AG09309 (cell line): ENCODE measurements at regions not wholly inside any gene's neighbourhood (a gene's known extent, or its start where the extent isn't known, plus 50 kb on each side); places are given as distances from the start of the nearest gene placed in this dataset.

Experiments
- DNase-seq: peaks from one replicate; pipeline ENCODE4 v3.0.0-alpha.2; 2010; ENCODE audit warnings: low read depth
- H3K4me3 ChIP-seq: 2 replicates; pipeline ENCODE4 v1.5.1; 2011; ENCODE audit warnings: mild to moderate bottlenecking, low read depth, low read length, moderate library complexity; ENCODE audit not compliant: control insufficient read depth
- CTCF ChIP-seq: IDR thresholded peaks from 2 replicates; pipeline ENCODE4 v1.5.1; 2011; ENCODE audit warnings: mild to moderate bottlenecking, low read depth, low read length, inconsistent platforms; ENCODE audit not compliant: insufficient read depth, control insufficient read depth; ENCODE audit errors: missing control alignments

GRCh38 chr2:79275863-79276262 lies 116.3 kb upstream of the REG3A start:
- DNase-seq = no peak
- no peak for TF ChIP-seq CTCF
- H3K4me3 ChIP-seq = no peak overlapping the region

- no peak for TF ChIP-seq CTCF
- no peak for DNase-seq
- no peak overlapping the region for H3K4me3 ChIP-seq
Measured at GRCh38 chr2:79275197-79275596, 115.6 kb upstream of the REG3A start.

- no peak overlapping the region for H3K4me3 ChIP-seq
- TF ChIP-seq CTCF = no peak
- DNase-seq = no peak
Measured at GRCh38 chr2:79272616-79273015, 113.1 kb upstream of the REG3A start.

- TF ChIP-seq CTCF = no peak
- DNase-seq = no peak
- H3K4me3 ChIP-seq = no peak overlapping the region
Measured at GRCh38 chr2:79271456-79271855, 111.9 kb upstream of the REG3A start.

GRCh38 chr2:79260848-79261247 lies 101.3 kb upstream of the REG3A start:
- TF ChIP-seq CTCF = no peak
- no peak for DNase-seq

GRCh38 chr2:79259959-79260358 lies 100.4 kb upstream of the REG3A start:
- no peak for TF ChIP-seq CTCF
- H3K4me3 ChIP-seq = no peak overlapping the region
- no peak for DNase-seq

More at GRCh38 chr2:79260848-79261247, 101.3 kb upstream of the REG3A start:
- no peak overlapping the region for H3K4me3 ChIP-seq

GRCh38 chr2:79259296-79259695 lies 99.7 kb upstream of the REG3A start:
- TF ChIP-seq CTCF = no peak
- no peak for DNase-seq
- H3K4me3 ChIP-seq = no peak overlapping the region
